ENCODE measurements at regions not wholly inside any gene's neighbourhood (a gene's known extent, or its start where the extent isn't known, plus 50 kb on each side); places are given as distances from the start of the nearest gene placed in this dataset.

DNA sequence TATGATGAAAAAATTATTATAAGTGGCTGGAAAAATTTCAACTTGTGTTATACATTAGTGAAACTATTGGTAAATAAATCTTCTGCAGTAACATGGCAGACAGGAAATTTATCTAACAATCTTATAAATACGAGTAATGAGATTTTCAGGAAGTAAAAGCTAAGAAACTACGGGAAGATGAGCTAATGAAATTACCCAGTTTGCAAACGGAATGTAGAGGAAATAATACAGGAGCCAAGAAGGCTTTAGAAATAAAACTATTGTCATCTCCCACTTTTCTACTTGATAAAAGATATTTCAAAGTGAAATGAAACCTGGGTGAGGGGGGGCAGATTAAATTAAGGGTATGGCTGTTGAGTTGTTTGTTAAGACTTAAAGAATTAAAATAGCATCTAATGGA lies 332.5 kb upstream of the SORCS1 start:
- no peak for DNase-seq (ENCODE audit: low read depth in 1 of 2, low spot score in 1 of 2)
- H3K27ac ChIP-seq = no peak overlapping the region
- CTCF ChIA-PET = no interaction called here

DNA sequence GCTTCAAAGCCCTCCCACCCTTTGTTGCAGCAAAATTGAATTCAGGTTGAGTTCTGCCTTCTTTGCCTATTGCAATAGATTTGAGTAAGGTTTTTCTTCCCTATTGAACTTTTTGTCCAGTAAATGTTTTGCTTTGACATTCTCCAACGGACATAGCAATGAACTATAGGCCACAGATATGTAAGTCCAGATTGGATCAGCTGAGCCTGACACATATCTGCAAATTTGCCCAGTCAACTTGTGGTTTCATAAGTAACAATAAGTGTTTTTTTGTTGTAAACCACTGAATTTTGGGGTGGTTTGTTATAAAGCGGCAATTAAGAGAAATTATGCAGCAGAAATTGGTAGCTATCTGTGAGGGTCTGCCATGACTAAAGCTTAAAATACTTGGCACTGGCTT lies 332.1 kb upstream of the SORCS1 start:
- DNase-seq (ENCODE audit: low read depth in 1 of 2, low spot score in 1 of 2) (no peak), FAIRE-seq (no peak), ATAC-seq (no peak)
- no peaks in the 10 kb centered on the region for H3K9me3 ChIP-seq
- no peak overlapping the region for H3K4me3 ChIP-seq
- H3K27ac ChIP-seq = no peak overlapping the region
- ChIA-PET CTCF (no interaction called here), POLR2A (no interaction called here)
- WGBS (ENCODE audit: missing lambda C conversion rate) = 6% methylated on average over 2 of the region's 2 CpGs
- H3K4me1 ChIP-seq = no peaks in the 10 kb centered on the region
- TF ChIP-seq RCOR1 (IDR thresholded peaks at IDR 0.05; ENCODE audit: low read depth, low read length) = no peak
- TF ChIP-seq, protein P1, sequence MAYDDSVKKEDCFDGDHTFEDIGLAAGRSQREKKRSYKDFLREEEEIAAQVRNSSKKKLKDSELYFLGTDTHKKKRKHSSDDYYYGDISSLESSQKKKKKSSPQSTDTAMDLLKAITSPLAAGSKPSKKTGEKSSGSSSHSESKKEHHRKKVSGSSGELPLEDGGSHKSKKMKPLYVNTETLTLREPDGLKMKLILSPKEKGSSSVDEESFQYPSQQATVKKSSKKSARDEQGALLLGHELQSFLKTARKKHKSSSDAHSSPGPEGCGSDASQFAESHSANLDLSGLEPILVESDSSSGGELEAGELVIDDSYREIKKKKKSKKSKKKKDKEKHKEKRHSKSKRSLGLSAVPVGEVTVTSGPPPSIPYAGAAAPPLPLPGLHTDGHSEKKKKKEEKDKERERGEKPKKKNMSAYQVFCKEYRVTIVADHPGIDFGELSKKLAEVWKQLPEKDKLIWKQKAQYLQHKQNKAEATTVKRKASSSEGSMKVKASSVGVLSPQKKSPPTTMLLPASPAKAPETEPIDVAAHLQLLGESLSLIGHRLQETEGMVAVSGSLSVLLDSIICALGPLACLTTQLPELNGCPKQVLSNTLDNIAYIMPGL (CRISPR knock-in tag; IDR thresholded peaks at IDR 0.05; ENCODE audit: borderline replicate concordance) = no peak
- no peak for TF ChIP-seq KDM1A (IDR thresholded peaks at IDR 0.05; ENCODE audit: low read depth)
- TF ChIP-seq RARB (CRISPR knock-in tag; IDR thresholded peaks at IDR 0.05) = no peak
- TF ChIP-seq, protein P2, sequence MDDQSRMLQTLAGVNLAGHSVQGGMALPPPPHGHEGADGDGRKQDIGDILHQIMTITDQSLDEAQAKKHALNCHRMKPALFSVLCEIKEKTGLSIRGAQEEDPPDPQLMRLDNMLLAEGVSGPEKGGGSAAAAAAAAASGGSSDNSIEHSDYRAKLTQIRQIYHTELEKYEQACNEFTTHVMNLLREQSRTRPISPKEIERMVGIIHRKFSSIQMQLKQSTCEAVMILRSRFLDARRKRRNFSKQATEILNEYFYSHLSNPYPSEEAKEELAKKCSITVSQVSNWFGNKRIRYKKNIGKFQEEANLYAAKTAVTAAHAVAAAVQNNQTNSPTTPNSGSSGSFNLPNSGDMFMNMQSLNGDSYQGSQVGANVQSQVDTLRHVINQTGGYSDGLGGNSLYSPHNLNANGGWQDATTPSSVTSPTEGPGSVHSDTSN (IDR thresholded peaks at IDR 0.05) = no peak
- TF ChIP-seq, protein P3, sequence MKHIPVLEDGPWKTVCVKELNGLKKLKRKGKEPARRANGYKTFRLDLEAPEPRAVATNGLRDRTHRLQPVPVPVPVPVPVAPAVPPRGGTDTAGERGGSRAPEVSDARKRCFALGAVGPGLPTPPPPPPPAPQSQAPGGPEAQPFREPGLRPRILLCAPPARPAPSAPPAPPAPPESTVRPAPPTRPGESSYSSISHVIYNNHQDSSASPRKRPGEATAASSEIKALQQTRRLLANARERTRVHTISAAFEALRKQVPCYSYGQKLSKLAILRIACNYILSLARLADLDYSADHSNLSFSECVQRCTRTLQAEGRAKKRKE (CRISPR knock-in tag; IDR thresholded peaks at IDR 0.05; ENCODE audit: low read depth) = no peak
- no peak for TF ChIP-seq PHF8 (IDR thresholded peaks at IDR 0.05; ENCODE audit: borderline replicate concordance, low read depth)
- TF ChIP-seq HOXB5 (CRISPR knock-in tag; IDR thresholded peaks at IDR 0.05) = no peak
- TF ChIP-seq, protein P4, sequence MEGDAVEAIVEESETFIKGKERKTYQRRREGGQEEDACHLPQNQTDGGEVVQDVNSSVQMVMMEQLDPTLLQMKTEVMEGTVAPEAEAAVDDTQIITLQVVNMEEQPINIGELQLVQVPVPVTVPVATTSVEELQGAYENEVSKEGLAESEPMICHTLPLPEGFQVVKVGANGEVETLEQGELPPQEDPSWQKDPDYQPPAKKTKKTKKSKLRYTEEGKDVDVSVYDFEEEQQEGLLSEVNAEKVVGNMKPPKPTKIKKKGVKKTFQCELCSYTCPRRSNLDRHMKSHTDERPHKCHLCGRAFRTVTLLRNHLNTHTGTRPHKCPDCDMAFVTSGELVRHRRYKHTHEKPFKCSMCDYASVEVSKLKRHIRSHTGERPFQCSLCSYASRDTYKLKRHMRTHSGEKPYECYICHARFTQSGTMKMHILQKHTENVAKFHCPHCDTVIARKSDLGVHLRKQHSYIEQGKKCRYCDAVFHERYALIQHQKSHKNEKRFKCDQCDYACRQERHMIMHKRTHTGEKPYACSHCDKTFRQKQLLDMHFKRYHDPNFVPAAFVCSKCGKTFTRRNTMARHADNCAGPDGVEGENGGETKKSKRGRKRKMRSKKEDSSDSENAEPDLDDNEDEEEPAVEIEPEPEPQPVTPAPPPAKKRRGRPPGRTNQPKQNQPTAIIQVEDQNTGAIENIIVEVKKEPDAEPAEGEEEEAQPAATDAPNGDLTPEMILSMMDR (IDR thresholded peaks at IDR 0.05) = no peak
- no peak for TF ChIP-seq ZSCAN20 (CRISPR knock-in tag; IDR thresholded peaks at IDR 0.05)
- H3K4me2 ChIP-seq = no peak overlapping the region

More for the DNA sequence above, 332.5 kb upstream of the SORCS1 start:
- POLR2A ChIA-PET = no interaction called here
- H3K9me3 ChIP-seq = no peaks in the 10 kb centered on the region
- TF ChIP-seq JUN (IDR thresholded peaks at IDR 0.05) (no peak), HOXB13 (CRISPR knock-in tag; IDR thresholded peaks at IDR 0.05; ENCODE audit: low read depth) (no peak), RARB (CRISPR knock-in tag; IDR thresholded peaks at IDR 0.05) (no peak), TFCP2L1 (CRISPR knock-in tag; IDR thresholded peaks at IDR 0.05) (no peak), ZNF302 (CRISPR knock-in tag; IDR thresholded peaks at IDR 0.05) (no peak), TP53 (CRISPR knock-in tag; IDR thresholded peaks at IDR 0.05) (no peak), RAD21 (conservative IDR thresholded peaks at IDR 0.05 in 1 of 2, IDR thresholded peaks at IDR 0.05 in 1 of 2) (no peak), PHF8 (IDR thresholded peaks at IDR 0.05; ENCODE audit: borderline replicate concordance, low read depth) (no peak), GATA3 (IDR thresholded peaks at IDR 0.05; ENCODE audit: borderline replicate concordance) (no peak), JUNB (IDR thresholded peaks at IDR 0.05) (no peak), KDM1A (IDR thresholded peaks at IDR 0.05; ENCODE audit: low read depth) (no peak), HEYL (CRISPR knock-in tag; IDR thresholded peaks at IDR 0.05) (no peak), HOXA7 (CRISPR knock-in tag; IDR thresholded peaks at IDR 0.05) (no peak), BHLHE40 (IDR thresholded peaks at IDR 0.05; ENCODE audit: low read depth, low read length) (no peak), MYC (IDR thresholded peaks at IDR 0.05; ENCODE audit: borderline replicate concordance, low read length) (no peak), KDM5A (IDR thresholded peaks at IDR 0.05) (no peak), EHF (CRISPR knock-in tag; IDR thresholded peaks at IDR 0.05) (no peak)
- TF ChIP-seq, protein P5, sequence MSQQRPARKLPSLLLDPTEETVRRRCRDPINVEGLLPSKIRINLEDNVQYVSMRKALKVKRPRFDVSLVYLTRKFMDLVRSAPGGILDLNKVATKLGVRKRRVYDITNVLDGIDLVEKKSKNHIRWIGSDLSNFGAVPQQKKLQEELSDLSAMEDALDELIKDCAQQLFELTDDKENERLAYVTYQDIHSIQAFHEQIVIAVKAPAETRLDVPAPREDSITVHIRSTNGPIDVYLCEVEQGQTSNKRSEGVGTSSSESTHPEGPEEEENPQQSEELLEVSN (IDR thresholded peaks at IDR 0.05; ENCODE audit: borderline replicate concordance, low read depth) = no peak
- TF ChIP-seq, protein P6, sequence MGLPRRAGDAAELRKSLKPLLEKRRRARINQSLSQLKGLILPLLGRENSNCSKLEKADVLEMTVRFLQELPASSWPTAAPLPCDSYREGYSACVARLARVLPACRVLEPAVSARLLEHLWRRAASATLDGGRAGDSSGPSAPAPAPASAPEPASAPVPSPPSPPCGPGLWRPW (IDR thresholded peaks at IDR 0.05) = no peak
- TF ChIP-seq, protein P7, sequence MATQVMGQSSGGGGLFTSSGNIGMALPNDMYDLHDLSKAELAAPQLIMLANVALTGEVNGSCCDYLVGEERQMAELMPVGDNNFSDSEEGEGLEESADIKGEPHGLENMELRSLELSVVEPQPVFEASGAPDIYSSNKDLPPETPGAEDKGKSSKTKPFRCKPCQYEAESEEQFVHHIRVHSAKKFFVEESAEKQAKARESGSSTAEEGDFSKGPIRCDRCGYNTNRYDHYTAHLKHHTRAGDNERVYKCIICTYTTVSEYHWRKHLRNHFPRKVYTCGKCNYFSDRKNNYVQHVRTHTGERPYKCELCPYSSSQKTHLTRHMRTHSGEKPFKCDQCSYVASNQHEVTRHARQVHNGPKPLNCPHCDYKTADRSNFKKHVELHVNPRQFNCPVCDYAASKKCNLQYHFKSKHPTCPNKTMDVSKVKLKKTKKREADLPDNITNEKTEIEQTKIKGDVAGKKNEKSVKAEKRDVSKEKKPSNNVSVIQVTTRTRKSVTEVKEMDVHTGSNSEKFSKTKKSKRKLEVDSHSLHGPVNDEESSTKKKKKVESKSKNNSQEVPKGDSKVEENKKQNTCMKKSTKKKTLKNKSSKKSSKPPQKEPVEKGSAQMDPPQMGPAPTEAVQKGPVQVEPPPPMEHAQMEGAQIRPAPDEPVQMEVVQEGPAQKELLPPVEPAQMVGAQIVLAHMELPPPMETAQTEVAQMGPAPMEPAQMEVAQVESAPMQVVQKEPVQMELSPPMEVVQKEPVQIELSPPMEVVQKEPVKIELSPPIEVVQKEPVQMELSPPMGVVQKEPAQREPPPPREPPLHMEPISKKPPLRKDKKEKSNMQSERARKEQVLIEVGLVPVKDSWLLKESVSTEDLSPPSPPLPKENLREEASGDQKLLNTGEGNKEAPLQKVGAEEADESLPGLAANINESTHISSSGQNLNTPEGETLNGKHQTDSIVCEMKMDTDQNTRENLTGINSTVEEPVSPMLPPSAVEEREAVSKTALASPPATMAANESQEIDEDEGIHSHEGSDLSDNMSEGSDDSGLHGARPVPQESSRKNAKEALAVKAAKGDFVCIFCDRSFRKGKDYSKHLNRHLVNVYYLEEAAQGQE (IDR thresholded peaks at IDR 0.05) = no peak
- 3% methylated on average over 3 of the region's 3 CpGs for WGBS (ENCODE audit: missing lambda C conversion rate)
- ATAC-seq (no peak), FAIRE-seq (no peak)
- H3K4me3 ChIP-seq = no peak overlapping the region
- no peak overlapping the region for H3K4me2 ChIP-seq
- H3K4me1 ChIP-seq = no peaks in the 10 kb centered on the region
